Mucosa of descending colon (tissue), 3 donors: ENCODE measurements at regions not wholly inside any gene's neighbourhood (a gene's known extent, or its start where the extent isn't known, plus 50 kb on each side); places are given as distances from the start of the nearest gene placed in this dataset.

ENCODE experiments used
- ATAC-seq: fragments of 200-7000 bp; cut with Tn5 transposase; one replicate; pipeline ENCODE4 v1.9.1; 2020; ENCODE audit warnings: mild to moderate bottlenecking, moderate library complexity
- DNase-seq, 3 donors: peaks; one replicate each; pipeline ENCODE4 v3.0.0-alpha.2; 2020
- H3K36me3 ChIP-seq: fragments of 200-600 bp; one replicate; pipeline ENCODE4 v1.8.0; 2021; ENCODE audit warnings: low read depth, mild to moderate bottlenecking
- H3K4me1 ChIP-seq: fragments of 200-600 bp; one replicate; pipeline ENCODE4 v1.8.0; 2021; ENCODE audit warnings: low read depth, mild to moderate bottlenecking
- H3K4me3 ChIP-seq: fragments of 200-600 bp; one replicate; pipeline ENCODE4 v1.8.0; 2021; ENCODE audit warnings: mild to moderate bottlenecking
- H3K9me3 ChIP-seq: fragments of 200-600 bp; one replicate; pipeline ENCODE4 v1.8.0; 2021; ENCODE audit warnings: mild to moderate bottlenecking
- intact Hi-C, 2 donors: fragments of 100-400 bp; cut with DNase I in 1 of 2; cut with micrococcal nuclease in 1 of 2; formaldehyde crosslinking; loops; one replicate each; pipeline versions ENCODE4 v1.11.0 to v1.11.1; 2022; cut with DNase I, micrococcal nuclease
- TF ChIP-seq, protein P1 (sequence below): fragments of 200-600 bp; IDR thresholded peaks from one replicate; pipeline ENCODE4 v1.8.0; 2022; ENCODE audit warnings: antibody characterized with exemption, mild to moderate bottlenecking
- donor health status: DM: no; HTN: no; CAD: no; lungs with moderate emphysema.
- donor health status: DM: no; HTN: no; CAD: no.
- donor health status: DM: no; HTN: yes; CAD: no.

DNA sequence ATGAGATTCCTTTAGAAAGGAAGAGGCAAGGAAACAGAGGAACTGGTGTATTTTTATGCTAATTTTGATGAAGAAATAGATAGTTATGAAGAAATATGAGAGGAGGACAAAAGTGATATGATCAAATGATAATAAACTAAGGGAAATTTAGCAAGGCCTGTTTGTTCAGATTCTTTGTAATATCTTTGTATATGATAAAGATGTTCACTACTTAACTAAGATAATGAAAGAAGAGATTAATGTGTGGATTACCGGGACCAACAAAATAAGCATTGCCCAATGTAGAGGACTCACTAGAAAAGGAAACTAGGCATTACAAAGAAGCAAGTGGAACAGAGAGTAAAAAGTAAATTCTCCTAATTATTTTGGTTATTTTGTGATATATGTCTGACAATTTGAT is 99.0 kb upstream of the FIGN start:
- Histone ChIP-seq H3K4me1 (no peaks in the 10 kb centered on the region), H3K9me3 (no peaks in the 10 kb centered on the region), H3K4me3 (no peak overlapping the region), H3K36me3 (no peaks in the 10 kb centered on the region)
- DNase-seq: no peak
- TF ChIP-seq, protein P1, sequence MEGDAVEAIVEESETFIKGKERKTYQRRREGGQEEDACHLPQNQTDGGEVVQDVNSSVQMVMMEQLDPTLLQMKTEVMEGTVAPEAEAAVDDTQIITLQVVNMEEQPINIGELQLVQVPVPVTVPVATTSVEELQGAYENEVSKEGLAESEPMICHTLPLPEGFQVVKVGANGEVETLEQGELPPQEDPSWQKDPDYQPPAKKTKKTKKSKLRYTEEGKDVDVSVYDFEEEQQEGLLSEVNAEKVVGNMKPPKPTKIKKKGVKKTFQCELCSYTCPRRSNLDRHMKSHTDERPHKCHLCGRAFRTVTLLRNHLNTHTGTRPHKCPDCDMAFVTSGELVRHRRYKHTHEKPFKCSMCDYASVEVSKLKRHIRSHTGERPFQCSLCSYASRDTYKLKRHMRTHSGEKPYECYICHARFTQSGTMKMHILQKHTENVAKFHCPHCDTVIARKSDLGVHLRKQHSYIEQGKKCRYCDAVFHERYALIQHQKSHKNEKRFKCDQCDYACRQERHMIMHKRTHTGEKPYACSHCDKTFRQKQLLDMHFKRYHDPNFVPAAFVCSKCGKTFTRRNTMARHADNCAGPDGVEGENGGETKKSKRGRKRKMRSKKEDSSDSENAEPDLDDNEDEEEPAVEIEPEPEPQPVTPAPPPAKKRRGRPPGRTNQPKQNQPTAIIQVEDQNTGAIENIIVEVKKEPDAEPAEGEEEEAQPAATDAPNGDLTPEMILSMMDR: no peak
- intact Hi-C loops: no loop called here
- no peak for ATAC-seq

DNA sequence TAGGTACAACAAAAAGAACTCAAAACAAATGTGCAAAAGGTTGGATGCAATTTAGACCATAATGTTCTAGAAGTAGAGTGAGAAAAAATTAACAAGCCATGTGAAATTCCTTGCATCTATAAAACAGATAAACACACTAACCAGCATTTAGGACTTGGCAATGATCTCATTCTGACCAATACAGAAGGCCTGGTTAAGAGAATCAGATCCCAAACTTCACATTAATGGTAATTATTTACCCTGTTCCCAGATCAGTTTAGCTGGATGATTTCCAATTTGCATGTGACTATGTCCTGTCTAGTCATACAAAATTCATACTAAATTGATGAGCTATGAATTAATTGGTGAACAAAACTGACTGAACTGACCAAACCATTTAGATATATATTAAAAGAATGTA is 98.4 kb upstream of the FIGN start:
- intact Hi-C loops: no loop called here
- Histone ChIP-seq H3K9me3 (no peaks in the 10 kb centered on the region), H3K4me1 (no peaks in the 10 kb centered on the region), H3K4me3 (no peak overlapping the region), H3K36me3 (no peaks in the 10 kb centered on the region)
- ATAC-seq (no peak), DNase-seq (no peak)
- TF ChIP-seq, protein P1: no peak

DNA sequence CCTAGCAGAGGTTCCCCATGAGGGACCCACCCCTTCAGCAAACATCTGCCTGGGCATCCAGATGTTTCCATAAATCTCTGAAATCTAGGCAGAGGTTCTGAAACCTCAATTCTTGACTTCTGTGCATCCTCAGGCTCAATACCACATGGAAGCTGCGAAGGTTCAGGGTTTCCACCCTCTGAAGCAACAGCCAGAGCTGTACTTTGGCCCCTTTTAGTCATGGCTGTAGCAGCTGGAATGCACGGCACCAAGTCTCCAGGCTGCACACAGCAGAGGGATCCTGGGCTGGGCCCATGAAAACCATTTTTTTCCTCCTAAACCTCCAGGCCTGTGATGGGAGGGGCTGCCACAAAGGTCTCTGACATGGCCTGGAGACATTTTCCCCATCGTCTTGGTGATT is 93.0 kb upstream of the FIGN start:
- H3K4me1 ChIP-seq: no peaks in the 10 kb centered on the region
- DNase-seq (no peak), ATAC-seq (no peak)
- intact Hi-C loops: no loop called here
- no peaks in the 10 kb centered on the region for H3K9me3 ChIP-seq
- TF ChIP-seq, protein P1: no peak
- no peaks in the 10 kb centered on the region for H3K36me3 ChIP-seq
- H3K4me3 ChIP-seq: no peak overlapping the region

DNA sequence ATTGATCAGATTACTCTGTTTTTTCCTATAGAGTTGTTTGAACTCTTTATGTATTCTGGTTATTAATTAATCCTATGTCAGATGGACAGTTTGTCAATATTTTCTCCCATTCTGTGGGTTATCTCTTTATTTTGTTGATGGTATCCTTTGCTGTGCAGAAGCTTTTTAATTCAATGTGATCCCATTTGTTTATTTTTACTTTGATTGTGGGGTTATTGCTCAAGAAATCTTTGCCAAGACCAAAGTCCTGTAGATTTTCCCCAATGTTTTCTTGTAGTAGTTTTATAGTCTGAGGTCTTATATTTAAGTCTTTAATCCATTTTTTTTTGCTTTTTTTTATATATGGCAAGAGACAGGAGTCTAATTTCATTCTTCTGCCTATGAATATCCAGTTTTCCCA is 86.2 kb upstream of the FIGN start:
- no peaks in the 10 kb centered on the region for H3K9me3 ChIP-seq
- H3K4me3 ChIP-seq: no peak overlapping the region
- ATAC-seq: no peak
- H3K4me1 ChIP-seq: no peaks in the 10 kb centered on the region
- intact Hi-C loops: no loop called here
- no peak for DNase-seq
- TF ChIP-seq, protein P1: no peak
- no peaks in the 10 kb centered on the region for H3K36me3 ChIP-seq

DNA sequence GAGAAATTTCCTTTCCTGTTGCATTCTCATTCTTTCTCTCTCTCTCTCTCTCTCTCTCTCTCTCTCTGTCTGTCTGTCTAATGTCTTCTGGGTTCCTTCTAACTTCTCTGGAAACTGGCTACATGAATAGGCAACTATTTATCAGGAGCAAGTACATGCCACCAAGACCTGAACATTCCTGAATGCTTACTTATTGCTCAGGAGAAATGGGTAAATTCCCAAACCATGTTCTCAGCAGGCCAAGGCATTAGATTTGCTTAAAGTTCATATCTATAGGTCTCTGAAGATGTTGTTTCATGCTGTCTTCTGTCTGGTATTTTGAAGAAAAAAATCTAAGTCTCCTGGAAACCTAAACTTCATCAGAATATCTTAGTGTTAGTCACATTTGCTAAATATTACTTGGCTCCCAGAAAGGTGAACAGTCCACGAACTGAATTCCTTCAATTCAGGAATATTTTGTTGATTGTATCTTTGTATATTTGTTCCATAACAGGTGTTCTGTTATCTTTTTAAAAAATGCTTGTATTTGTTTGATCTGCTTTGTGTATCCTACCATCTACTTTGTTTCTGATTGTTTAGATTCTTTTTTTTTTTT is 77.2 kb upstream of the FIGN start:
- Histone ChIP-seq H3K4me3 (no peak overlapping the region), H3K4me1 (no peaks in the 10 kb centered on the region), H3K9me3 (no peaks in the 10 kb centered on the region), H3K36me3 (no peaks in the 10 kb centered on the region)
- no peak for DNase-seq
- TF ChIP-seq, protein P1: no peak
- intact Hi-C loops: no loop called here
- ATAC-seq: no peak

DNA sequence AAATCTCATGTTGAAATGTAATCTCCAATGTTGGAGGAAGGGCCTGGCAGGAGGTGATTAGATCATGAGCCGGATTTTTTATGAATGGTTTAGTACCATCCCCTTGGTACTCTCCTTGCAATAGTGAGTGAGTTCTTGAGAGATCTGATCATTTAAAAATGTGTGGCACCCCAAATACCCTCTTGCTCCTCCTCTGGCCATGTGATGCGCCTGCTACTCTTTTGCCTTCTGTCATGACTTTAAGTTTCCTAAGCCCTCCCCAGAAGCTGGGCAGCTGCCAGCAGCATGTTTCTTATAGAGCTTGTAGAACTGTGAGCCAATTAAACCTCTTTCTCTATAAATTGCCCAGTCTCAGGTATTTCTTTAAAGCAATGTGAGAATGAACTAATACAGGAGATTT is 72.6 kb upstream of the FIGN start:
- no peaks in the 10 kb centered on the region for H3K36me3 ChIP-seq
- no peak for ATAC-seq
- no peak for DNase-seq
- intact Hi-C loops: no loop called here
- H3K4me3 ChIP-seq: no peak overlapping the region
- H3K4me1 ChIP-seq: no peaks in the 10 kb centered on the region
- H3K9me3 ChIP-seq: no peaks in the 10 kb centered on the region
- TF ChIP-seq, protein P1: no peak
